IMR-90 (cell line): ENCODE measurements at regions not wholly inside any gene's neighbourhood (a gene's known extent, or its start where the extent isn't known, plus 50 kb on each side); places are given as distances from the start of the nearest gene placed in this dataset.

Source experiments
- ATAC-seq: fragments of 200-7000 bp; cut with Tn5 transposase; 2 replicates; pipeline ENCODE4 v1.9.1; 2020; ENCODE audit warnings: low read depth, mild to moderate bottlenecking, moderate library complexity
- BruUV-seq: library from RNA; stranded (reverse); fragments of 400-500 nt; replicated peaks from 2 replicates; lab custom pipeline; 2021; lab: Mats Ljungman, UMichigan
- CTCF ChIA-PET: fragments of 300-600 bp; formaldehyde crosslinking; extraction: SDS; loops from one replicate; lab custom pipeline; 2021; ENCODE audit warnings: antibody characterized with exemption; lab: Yijun Ruan, JAX
- POLR2A ChIA-PET: fragments of 300-600 bp; sonication (Branson Sonifier 250); formaldehyde crosslinking; loops from one replicate; lab custom pipeline; 2022; ENCODE audit warnings: antibody characterized with exemption; ENCODE audit not compliant: unreplicated experiment; lab: Charles Lee
- DNase-seq: peaks from one replicate; pipeline ENCODE4 v3.0.0; 2013
- H2AFZ ChIP-seq: replicated peaks from 2 replicates; pipeline ENCODE3; 2013; ENCODE audit warnings: low read length, mild to moderate bottlenecking; ENCODE audit not compliant: poor library complexity
- H2AK5ac ChIP-seq: 2 replicates; pipeline ENCODE4 v1.6.1; 2013; ENCODE audit warnings: low read depth, low read length, inconsistent platforms
- H2AK9ac ChIP-seq: replicated peaks from 2 replicates; pipeline ENCODE3; 2013; ENCODE audit warnings: mild to moderate bottlenecking, low read depth, low read length, moderate library complexity; ENCODE audit not compliant: poor library complexity
- H2BK120ac ChIP-seq: 2 replicates; pipeline ENCODE4 v1.6.1; 2013; ENCODE audit warnings: low read depth, low read length, inconsistent platforms
- H2BK15ac ChIP-seq: 3 replicates; pipeline ENCODE4 v1.6.1; 2013; ENCODE audit warnings: low read depth, low read length, inconsistent platforms
- H2BK20ac ChIP-seq: 2 replicates; pipeline ENCODE4 v1.6.1; 2013; ENCODE audit warnings: low read depth, mild to moderate bottlenecking, inconsistent platforms, low read length, moderate library complexity
- H2BK5ac ChIP-seq: 2 replicates; pipeline ENCODE4 v1.6.1; 2013; ENCODE audit warnings: mild to moderate bottlenecking, low read depth, low read length, inconsistent platforms; ENCODE audit not compliant: poor library complexity, severe bottlenecking
- H3K14ac ChIP-seq: replicated peaks from 2 replicates; pipeline ENCODE4 v1.6.1; 2013; ENCODE audit warnings: low read depth, low read length, inconsistent platforms
- H3K18ac ChIP-seq: 2 replicates; pipeline ENCODE4 v1.6.1; 2013; ENCODE audit warnings: low read depth, low read length, control low read depth
- H3K23ac ChIP-seq: 2 replicates; pipeline ENCODE4 v1.6.1; 2013; ENCODE audit warnings: low read depth, low read length, inconsistent platforms
- H3K27ac ChIP-seq: 2 replicates; pipeline ENCODE4 v1.5.1; 2013; ENCODE audit warnings: mild to moderate bottlenecking, control low read depth, low read length; ENCODE audit not compliant: insufficient read depth
- H3K27me3 ChIP-seq: 2 replicates; pipeline ENCODE4 v1.6.1; 2013; ENCODE audit warnings: low read length; ENCODE audit not compliant: control insufficient read depth, insufficient read depth
- H3K36me3 ChIP-seq: 2 replicates; pipeline ENCODE4 v1.6.1; 2013; ENCODE audit warnings: low read length, mixed read lengths; ENCODE audit not compliant: control insufficient read depth, insufficient read depth
- H3K4ac ChIP-seq: 2 replicates; pipeline ENCODE4 v1.6.1; 2013; ENCODE audit warnings: low read depth, low read length, inconsistent platforms
- H3K4me1 ChIP-seq: 2 replicates; pipeline ENCODE4 v1.6.1; 2013; ENCODE audit warnings: low read length, mixed read lengths; ENCODE audit not compliant: control insufficient read depth, insufficient read depth
- H3K4me2 ChIP-seq: 2 replicates; pipeline ENCODE4 v1.6.1; 2013; ENCODE audit warnings: low read depth, mild to moderate bottlenecking, control low read depth, low read length, moderate library complexity
- H3K4me3 ChIP-seq: 2 replicates; pipeline ENCODE4 v1.5.1; 2013; ENCODE audit warnings: low read depth, mild to moderate bottlenecking, control low read depth, low read length, moderate library complexity; ENCODE audit not compliant: insufficient read depth
- H3K56ac ChIP-seq: 2 replicates; pipeline ENCODE4 v1.6.1; 2013; ENCODE audit warnings: low read length, inconsistent platforms; ENCODE audit not compliant: insufficient read depth; ENCODE audit errors: extremely low read depth
- H3K79me1 ChIP-seq, 2 experiments: 2 replicates each; pipeline ENCODE4 v1.6.1; 2013; ENCODE audit warnings: low read length in 2 of 2, inconsistent platforms in 1 of 2, low read depth in 1 of 2
- H3K9ac ChIP-seq: 2 replicates; pipeline ENCODE4 v1.6.1; 2013; ENCODE audit warnings: low read depth, low read length, control low read depth
- H3K9me1 ChIP-seq: 2 replicates; pipeline ENCODE4 v1.6.1; 2013; ENCODE audit warnings: low read length, inconsistent platforms; ENCODE audit not compliant: insufficient read depth
- H3K9me3 ChIP-seq: 2 replicates; pipeline ENCODE4 v1.6.1; 2013; ENCODE audit warnings: low read length; ENCODE audit not compliant: control insufficient read depth, insufficient read depth
- H4K20me1 ChIP-seq: 2 replicates; pipeline ENCODE4 v1.6.1; 2013; ENCODE audit warnings: low read length, inconsistent platforms; ENCODE audit not compliant: insufficient read depth
- H4K5ac ChIP-seq: 2 replicates; pipeline ENCODE4 v1.6.1; 2013; ENCODE audit warnings: mild to moderate bottlenecking, low read depth, low read length, control low read depth
- H4K8ac ChIP-seq, 2 experiments: 2 replicates each; pipeline ENCODE4 v1.6.1; 2013; ENCODE audit warnings: low read depth in 2 of 2, low read length in 2 of 2, control low read depth in 1 of 2, inconsistent platforms in 1 of 2
- H4K91ac ChIP-seq: 2 replicates; pipeline ENCODE4 v1.6.1; 2013; ENCODE audit warnings: low read depth, low read length, inconsistent platforms; ENCODE audit not compliant: insufficient read depth
- BHLHE40 ChIP-seq: fragments of 150-350 bp; IDR thresholded peaks from 2 replicates; pipeline ENCODE4 v1.6.1; 2016; ENCODE audit warnings: mild to moderate bottlenecking, low read depth, low read length
- CEBPB ChIP-seq: IDR thresholded peaks from 2 replicates; pipeline ENCODE4 v1.6.1; 2012; ENCODE audit warnings: low read depth, low read length, improper control_type of control experiment
- CHD1 ChIP-seq: IDR thresholded peaks from 2 replicates; pipeline ENCODE4 v1.6.1; 2012; ENCODE audit warnings: low read depth, low read length, improper control_type of control experiment
- FOS ChIP-seq: fragments of 150-350 bp; IDR thresholded peaks from 2 replicates; pipeline ENCODE4 v1.6.1; 2016; ENCODE audit warnings: low read depth, low read length
- MAFK ChIP-seq: IDR thresholded peaks from 2 replicates; pipeline ENCODE4 v1.6.1; 2012; ENCODE audit warnings: low read depth, low read length, improper control_type of control experiment
- MAZ ChIP-seq: IDR thresholded peaks from 2 replicates; pipeline ENCODE4 v1.6.1; 2012; ENCODE audit warnings: low read depth, mild to moderate bottlenecking, low read length, improper control_type of control experiment, moderate library complexity, borderline replicate concordance
- MXI1 ChIP-seq: IDR thresholded peaks from 2 replicates; pipeline ENCODE4 v1.6.1; 2012; ENCODE audit warnings: low read depth, mild to moderate bottlenecking, low read length, moderate library complexity, borderline replicate concordance
- NFE2L2 ChIP-seq: fragments of 150-350 bp; IDR thresholded peaks from 2 replicates; pipeline ENCODE4 v1.6.1; 2016; ENCODE audit warnings: low read depth, mild to moderate bottlenecking, low read length
- POLR2A ChIP-seq: IDR thresholded peaks from 2 replicates; pipeline ENCODE4 v1.6.1; 2012; ENCODE audit warnings: mild to moderate bottlenecking, low read depth, low read length
- RAD21 ChIP-seq: IDR thresholded peaks from 2 replicates; pipeline ENCODE4 v1.6.1; 2012; ENCODE audit warnings: low read length, improper control_type of control experiment
- RCOR1 ChIP-seq: IDR thresholded peaks from 2 replicates; pipeline ENCODE4 v1.6.1; 2012; ENCODE audit warnings: mild to moderate bottlenecking, low read length, improper control_type of control experiment; ENCODE audit not compliant: insufficient replicate concordance
- RFX5 ChIP-seq: IDR thresholded peaks from 2 replicates; pipeline ENCODE4 v1.8.0; 2012; ENCODE audit warnings: low read depth, mild to moderate bottlenecking, low read length, moderate library complexity
- SMC3 ChIP-seq: fragments of 150-350 bp; IDR thresholded peaks from 2 replicates; pipeline ENCODE4 v1.6.1; 2016; ENCODE audit warnings: low read depth, mild to moderate bottlenecking, antibody characterized with exemption, low read length, moderate library complexity
- WGBS, 2 experiments: methylation state at CpG; one replicate each; pipeline versions ENCODE4 v1.1.5 to v1.1.7; 2013; ENCODE audit warnings: missing lambda C conversion rate in 2 of 2; ENCODE audit not compliant: insufficient read length in 1 of 2; ENCODE audit errors: extremely low coverage in 2 of 2; 5-methylcytosine and 5-hydroxymethylcytosine counted together
- dilution Hi-C: fragments of 300-500 bp; cut with HindIII; formaldehyde crosslinking; loops from one replicate; pipeline ENCODE4 v1.14.3; 2018; ENCODE audit warnings: low sequenced_read_pairs; ENCODE audit not compliant: unreplicated experiment
- in situ Hi-C: fragments of 300-500 bp; cut with MboI; formaldehyde crosslinking; loops from 3 replicates; pipeline ENCODE4 v1.14.3; 2019; ENCODE audit warnings: low sequenced_read_pairs, inconsistent platforms, mixed read lengths
- intact Hi-C: fragments of 100-400 bp; cut with micrococcal nuclease; formaldehyde crosslinking; loops from 2 replicates; pipeline ENCODE4 v1.10.0; 2022
- TF ChIP-seq, protein P1 (sequence below): conservative IDR thresholded peaks from 2 replicates; pipeline ENCODE4 v1.5.1; 2012; ENCODE audit warnings: mild to moderate bottlenecking, low read depth, low read length, improper control_type of control experiment
- TF ChIP-seq, protein P2 (sequence below): fragments of 150-350 bp; IDR thresholded peaks from 2 replicates; pipeline ENCODE4 v1.6.1; 2017; ENCODE audit warnings: mild to moderate bottlenecking, antibody characterized with exemption, low read length, low read depth
- TF ChIP-seq, protein P3 (sequence below): fragments of 150-350 bp; IDR thresholded peaks from 2 replicates; pipeline ENCODE4 v1.6.1; 2016; ENCODE audit warnings: low read depth, mild to moderate bottlenecking, low read length, moderate library complexity, borderline replicate concordance

DNA sequence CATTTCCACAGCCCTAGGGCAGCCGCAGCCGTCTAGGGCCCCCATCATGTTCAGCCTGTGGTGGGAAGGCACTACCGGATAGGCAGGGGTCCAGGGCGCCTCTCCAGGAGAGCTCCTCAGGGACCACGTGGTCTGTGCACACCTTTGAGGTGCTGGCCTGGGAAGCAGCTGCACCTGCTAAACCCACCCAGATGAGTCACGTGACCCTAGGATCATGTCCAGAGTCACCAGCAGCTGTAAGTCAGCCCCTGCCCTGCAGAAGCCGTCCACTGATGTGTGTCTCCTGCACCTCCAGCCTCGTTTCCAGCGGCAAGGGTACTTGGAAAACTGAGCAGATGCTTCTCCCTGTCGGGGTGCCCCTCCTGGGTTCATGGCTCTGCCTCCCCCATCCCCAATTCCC lies 682.6 kb upstream of the SALL3 start:
- Histone ChIP-seq H3K79me1 (no peaks in the 10 kb centered on the region), H3K27ac (no peak overlapping the region), H3K4me1 (no peaks in the 10 kb centered on the region), H2BK120ac (no peak overlapping the region), H4K5ac (no peak overlapping the region), H4K91ac (no peak overlapping the region), H2BK15ac (no peak overlapping the region), H3K14ac (no peak overlapping the region), H3K4ac (no peak overlapping the region), H4K8ac (no peak overlapping the region), H3K9me3 (peaks cover 30% of the 10 kb centered on the region), H3K9ac (no peak overlapping the region), H2BK20ac (no peak overlapping the region), H3K36me3 (no peaks in the 10 kb centered on the region), H4K20me1 (no peaks in the 10 kb centered on the region), H3K4me3 (no peak overlapping the region), H3K56ac (no peak overlapping the region), H3K18ac (no peak overlapping the region), H2AFZ (no peak overlapping the region), H3K27me3 (no peaks in the 10 kb centered on the region), H3K4me2 (no peak overlapping the region), H3K9me1 (no peaks in the 10 kb centered on the region), H2AK9ac (no peak overlapping the region), H2AK5ac (no peak overlapping the region), H3K23ac (no peak overlapping the region), H2BK5ac (no peak overlapping the region)
- POLR2A ChIA-PET, result no interaction called here
- BruUV-seq, result no TSS peak
- CTCF ChIA-PET, result no interaction called here
- WGBS, 2 experiments, result 45% methylated on average over 5 of the region's 10 CpGs; no CpG with 5 or more reads in 1 of the 2 experiments
- in situ Hi-C loops (no loop called here), dilution Hi-C loops (no loop called here), intact Hi-C loops (no loop called here)
- ATAC-seq, result no peak
- TF ChIP-seq, protein P1, sequence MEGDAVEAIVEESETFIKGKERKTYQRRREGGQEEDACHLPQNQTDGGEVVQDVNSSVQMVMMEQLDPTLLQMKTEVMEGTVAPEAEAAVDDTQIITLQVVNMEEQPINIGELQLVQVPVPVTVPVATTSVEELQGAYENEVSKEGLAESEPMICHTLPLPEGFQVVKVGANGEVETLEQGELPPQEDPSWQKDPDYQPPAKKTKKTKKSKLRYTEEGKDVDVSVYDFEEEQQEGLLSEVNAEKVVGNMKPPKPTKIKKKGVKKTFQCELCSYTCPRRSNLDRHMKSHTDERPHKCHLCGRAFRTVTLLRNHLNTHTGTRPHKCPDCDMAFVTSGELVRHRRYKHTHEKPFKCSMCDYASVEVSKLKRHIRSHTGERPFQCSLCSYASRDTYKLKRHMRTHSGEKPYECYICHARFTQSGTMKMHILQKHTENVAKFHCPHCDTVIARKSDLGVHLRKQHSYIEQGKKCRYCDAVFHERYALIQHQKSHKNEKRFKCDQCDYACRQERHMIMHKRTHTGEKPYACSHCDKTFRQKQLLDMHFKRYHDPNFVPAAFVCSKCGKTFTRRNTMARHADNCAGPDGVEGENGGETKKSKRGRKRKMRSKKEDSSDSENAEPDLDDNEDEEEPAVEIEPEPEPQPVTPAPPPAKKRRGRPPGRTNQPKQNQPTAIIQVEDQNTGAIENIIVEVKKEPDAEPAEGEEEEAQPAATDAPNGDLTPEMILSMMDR, result no peak
- TF ChIP-seq MAFK, result no peak
- TF ChIP-seq POLR2A, result no peak
- TF ChIP-seq NFE2L2, result no peak
- TF ChIP-seq RAD21, result no peak
- no peak for TF ChIP-seq CHD1
- TF ChIP-seq MAZ, result no peak
- no peak for TF ChIP-seq RCOR1
- no peak for TF ChIP-seq FOS
- no peak for TF ChIP-seq CEBPB
- no peak for TF ChIP-seq BHLHE40
- TF ChIP-seq MXI1, result no peak
- TF ChIP-seq, protein P2, sequence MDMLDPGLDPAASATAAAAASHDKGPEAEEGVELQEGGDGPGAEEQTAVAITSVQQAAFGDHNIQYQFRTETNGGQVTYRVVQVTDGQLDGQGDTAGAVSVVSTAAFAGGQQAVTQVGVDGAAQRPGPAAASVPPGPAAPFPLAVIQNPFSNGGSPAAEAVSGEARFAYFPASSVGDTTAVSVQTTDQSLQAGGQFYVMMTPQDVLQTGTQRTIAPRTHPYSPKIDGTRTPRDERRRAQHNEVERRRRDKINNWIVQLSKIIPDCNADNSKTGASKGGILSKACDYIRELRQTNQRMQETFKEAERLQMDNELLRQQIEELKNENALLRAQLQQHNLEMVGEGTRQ, result no peak
- no peak for TF ChIP-seq RFX5
- TF ChIP-seq, protein P3, sequence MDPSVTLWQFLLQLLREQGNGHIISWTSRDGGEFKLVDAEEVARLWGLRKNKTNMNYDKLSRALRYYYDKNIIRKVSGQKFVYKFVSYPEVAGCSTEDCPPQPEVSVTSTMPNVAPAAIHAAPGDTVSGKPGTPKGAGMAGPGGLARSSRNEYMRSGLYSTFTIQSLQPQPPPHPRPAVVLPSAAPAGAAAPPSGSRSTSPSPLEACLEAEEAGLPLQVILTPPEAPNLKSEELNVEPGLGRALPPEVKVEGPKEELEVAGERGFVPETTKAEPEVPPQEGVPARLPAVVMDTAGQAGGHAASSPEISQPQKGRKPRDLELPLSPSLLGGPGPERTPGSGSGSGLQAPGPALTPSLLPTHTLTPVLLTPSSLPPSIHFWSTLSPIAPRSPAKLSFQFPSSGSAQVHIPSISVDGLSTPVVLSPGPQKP, result no peak
- TF ChIP-seq SMC3, result no peak
- no peak for DNase-seq
